Gastrocnemius medialis (tissue), 4 donors: ENCODE measurements at regions not wholly inside any gene's neighbourhood (a gene's known extent, or its start where the extent isn't known, plus 50 kb on each side); places are given as distances from the start of the nearest gene placed in this dataset.

Experiments
- ATAC-seq, 2 donors: fragments of 150-250 bp; one replicate each; pipeline ENCODE4 v1.9.1; 2016
- DNase-seq, 2 donors: peaks; one replicate each; pipeline ENCODE4 v3.0.0-alpha.2; 2019
- H3K27ac ChIP-seq, 4 donors: fragments of 200-600 bp; sonication (generic); 1 replicate in 1 of 4; 2 replicates in 3 of 4; pipeline ENCODE4 v1.5.1; 2016 to 2018; ENCODE audit warnings: mild to moderate bottlenecking in 2 of 4, moderate library complexity in 1 of 4
- H3K27me3 ChIP-seq, 3 donors: fragments of 200-600 bp; sonication (generic) in 2 of 3; 1 replicate in 1 of 3; 2 replicates in 2 of 3; pipeline versions ENCODE4 v1.5.1 to v1.6.0; 2016 to 2019; ENCODE audit warnings: mild to moderate bottlenecking in 1 of 3, moderate library complexity in 1 of 3
- H3K36me3 ChIP-seq, 2 donors: fragments of 200-600 bp; sonication (generic) in 1 of 2; one replicate each; pipeline ENCODE4 v1.5.1; 2017 to 2018
- H3K4me1 ChIP-seq, 2 donors: fragments of 200-600 bp; sonication (generic) in 1 of 2; one replicate each; pipeline ENCODE4 v1.5.1; 2016 to 2017; ENCODE audit warnings: mild to moderate bottlenecking in 2 of 2
- H3K4me3 ChIP-seq, 4 donors: fragments of 200-600 bp; sonication (generic) in 3 of 4; 1 replicate in 1 of 4; 2 replicates in 3 of 4; pipeline ENCODE4 v1.5.1; 2016 to 2019; ENCODE audit warnings: mild to moderate bottlenecking in 2 of 4
- H3K9me3 ChIP-seq, 3 donors: fragments of 200-600 bp; sonication (generic) in 2 of 3; 1 replicate in 1 of 3; 2 replicates in 2 of 3; pipeline ENCODE4 v1.5.1; 2016 to 2019
- CTCF ChIP-seq, 5 experiments: fragments of 450-650 bp in 3 of 5; fragments of 200-600 bp in 2 of 5; sonication (generic) in 2 of 5; IDR thresholded peaks in 4 of 5; conservative IDR thresholded peaks in 1 of 5; 1 replicate in 4 of 5; 2 replicates in 1 of 5; pipeline ENCODE4 v1.5.1; 2016 to 2019; ENCODE audit warnings: antibody characterized with exemption in 5 of 5, mild to moderate bottlenecking in 3 of 5, moderate library complexity in 3 of 5
- POLR2A ChIP-seq, 2 donors: fragments of 450-650 bp; IDR thresholded peaks; one replicate each; pipeline ENCODE4 v1.6.1; 2017; ENCODE audit warnings: antibody characterized with exemption in 2 of 2, mild to moderate bottlenecking in 2 of 2, moderate library complexity in 2 of 2
- in situ Hi-C, 4 donors: fragments of 200-750 bp; cut with MboI; loops; one replicate each; pipeline versions ENCODE4 v1.15.0 to v1.8.0; 2017; ENCODE audit warnings: low sequenced_read_pairs in 4 of 4
- intact Hi-C: fragments of 100-400 bp; cut with DNase I; formaldehyde crosslinking; loops from one replicate; pipeline ENCODE4 v1.15.1; 2023; ENCODE audit warnings: low total_unique reads

GRCh38 chr6:126198631-126199030, 141.3 kb upstream of the CENPW start:
- no peaks in the 10 kb centered on the region for H3K36me3 ChIP-seq
- H3K9me3 ChIP-seq = no peaks in the 10 kb centered on the region
- no peak overlapping the region for H3K4me3 ChIP-seq
- ATAC-seq = no peak
- H3K27ac ChIP-seq = no peak overlapping the region
- no peaks in the 10 kb centered on the region for H3K4me1 ChIP-seq
- DNase-seq = no peak
- intact Hi-C loops (no loop called here), in situ Hi-C loops (no loop called here)
- H3K27me3 ChIP-seq = no peaks in the 10 kb centered on the region
- no peak for TF ChIP-seq POLR2A (IDR thresholded peaks at IDR 0.05)
- no peak for TF ChIP-seq CTCF (IDR thresholded peaks at IDR 0.05 in 4 of 5, conservative IDR thresholded peaks at IDR 0.05 in 1 of 5)

- in situ Hi-C loops = no loop called here
- no peaks in the 10 kb centered on the region for H3K36me3 ChIP-seq
- H3K27ac ChIP-seq = no peak overlapping the region
- no peak overlapping the region for H3K4me3 ChIP-seq
- no peak for TF ChIP-seq CTCF (IDR thresholded peaks at IDR 0.05 in 4 of 5, conservative IDR thresholded peaks at IDR 0.05 in 1 of 5)
- no peak for TF ChIP-seq POLR2A (IDR thresholded peaks at IDR 0.05)
- ATAC-seq (no peak), DNase-seq (no peak)
- no peaks in the 10 kb centered on the region for H3K27me3 ChIP-seq
- no peaks in the 10 kb centered on the region for H3K4me1 ChIP-seq
- intact Hi-C loops = no loop called here
- H3K9me3 ChIP-seq = no peaks in the 10 kb centered on the region
Observed at GRCh38 chr6:126199466-126199865, 140.4 kb upstream of the CENPW start.

GRCh38 chr6:126202707-126203106, 137.2 kb upstream of the CENPW start:
- no peak overlapping the region for H3K4me3 ChIP-seq
- H3K36me3 ChIP-seq = no peaks in the 10 kb centered on the region
- H3K27ac ChIP-seq = no peak overlapping the region
- no peaks in the 10 kb centered on the region for H3K9me3 ChIP-seq
- H3K27me3 ChIP-seq = no peaks in the 10 kb centered on the region
- TF ChIP-seq POLR2A (IDR thresholded peaks at IDR 0.05) (no peak), CTCF (IDR thresholded peaks at IDR 0.05 in 4 of 5, conservative IDR thresholded peaks at IDR 0.05 in 1 of 5) (no peak)
- no peaks in the 10 kb centered on the region for H3K4me1 ChIP-seq
- no peak for ATAC-seq
- intact Hi-C loops (no loop called here), in situ Hi-C loops (no loop called here)
- DNase-seq = no peak

GRCh38 chr6:126204126-126204525, 135.8 kb upstream of the CENPW start:
- ATAC-seq (no peak), DNase-seq (no peak)
- no peak for TF ChIP-seq POLR2A (IDR thresholded peaks at IDR 0.05)
- no peak for TF ChIP-seq CTCF (IDR thresholded peaks at IDR 0.05 in 4 of 5, conservative IDR thresholded peaks at IDR 0.05 in 1 of 5)
- Histone ChIP-seq H3K9me3 (no peaks in the 10 kb centered on the region), H3K27me3 (no peaks in the 10 kb centered on the region), H3K4me3 (no peak overlapping the region), H3K4me1 (no peaks in the 10 kb centered on the region), H3K27ac (no peak overlapping the region), H3K36me3 (no peaks in the 10 kb centered on the region)
- in situ Hi-C loops = no loop called here
- intact Hi-C loops = no loop called here

- Histone ChIP-seq H3K9me3 (no peaks in the 10 kb centered on the region), H3K36me3 (no peaks in the 10 kb centered on the region), H3K4me3 (no peak overlapping the region), H3K27ac (no peak overlapping the region), H3K4me1 (no peaks in the 10 kb centered on the region), H3K27me3 (no peaks in the 10 kb centered on the region)
- ATAC-seq (no peak), DNase-seq (no peak)
- TF ChIP-seq CTCF (IDR thresholded peaks at IDR 0.05 in 4 of 5, conservative IDR thresholded peaks at IDR 0.05 in 1 of 5) (no peak), POLR2A (IDR thresholded peaks at IDR 0.05) (no peak)
- intact Hi-C loops (no loop called here), in situ Hi-C loops (no loop called here)
Observed at GRCh38 chr6:126204598-126204997, 135.3 kb upstream of the CENPW start.
